ENCODE measurements at regions not wholly inside any gene's neighbourhood (a gene's known extent, or its start where the extent isn't known, plus 50 kb on each side); places are given as distances from the start of the nearest gene placed in this dataset.

DNA sequence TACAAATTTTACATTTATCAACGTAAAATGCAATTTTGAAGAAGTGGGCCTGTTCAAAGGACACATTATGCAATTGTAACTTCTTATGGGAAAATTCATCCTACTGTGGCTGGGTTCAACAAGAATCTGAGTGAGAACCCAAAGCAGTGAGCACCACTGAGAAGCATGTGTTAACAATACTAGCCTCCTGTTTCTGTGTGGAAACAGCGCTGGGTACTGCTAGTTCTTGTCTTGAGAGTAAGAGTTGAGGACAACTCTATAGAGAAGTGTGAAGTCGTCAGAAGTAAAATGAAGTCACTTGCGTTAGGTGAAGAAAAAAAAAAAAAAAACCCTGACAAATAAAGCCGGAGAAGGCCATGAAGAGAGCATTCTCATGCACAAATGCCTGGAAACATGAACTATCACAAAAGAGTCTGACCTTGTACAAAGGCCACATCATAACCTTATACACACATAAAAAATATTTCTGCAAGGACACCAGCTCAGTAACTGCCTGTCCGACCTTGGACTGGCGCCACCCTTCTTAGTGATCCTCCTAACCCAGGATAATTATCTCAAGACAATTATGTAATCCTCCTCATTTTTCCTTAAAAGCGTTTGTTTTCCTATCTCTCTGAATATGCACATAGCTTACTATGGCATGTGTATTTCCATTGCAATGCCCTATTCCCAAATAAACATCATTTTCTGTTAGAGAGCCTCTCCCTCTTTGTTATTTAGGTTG lies 554.9 kb downstream of the HTR7 start:
- TF ChIP-seq, protein P1, sequence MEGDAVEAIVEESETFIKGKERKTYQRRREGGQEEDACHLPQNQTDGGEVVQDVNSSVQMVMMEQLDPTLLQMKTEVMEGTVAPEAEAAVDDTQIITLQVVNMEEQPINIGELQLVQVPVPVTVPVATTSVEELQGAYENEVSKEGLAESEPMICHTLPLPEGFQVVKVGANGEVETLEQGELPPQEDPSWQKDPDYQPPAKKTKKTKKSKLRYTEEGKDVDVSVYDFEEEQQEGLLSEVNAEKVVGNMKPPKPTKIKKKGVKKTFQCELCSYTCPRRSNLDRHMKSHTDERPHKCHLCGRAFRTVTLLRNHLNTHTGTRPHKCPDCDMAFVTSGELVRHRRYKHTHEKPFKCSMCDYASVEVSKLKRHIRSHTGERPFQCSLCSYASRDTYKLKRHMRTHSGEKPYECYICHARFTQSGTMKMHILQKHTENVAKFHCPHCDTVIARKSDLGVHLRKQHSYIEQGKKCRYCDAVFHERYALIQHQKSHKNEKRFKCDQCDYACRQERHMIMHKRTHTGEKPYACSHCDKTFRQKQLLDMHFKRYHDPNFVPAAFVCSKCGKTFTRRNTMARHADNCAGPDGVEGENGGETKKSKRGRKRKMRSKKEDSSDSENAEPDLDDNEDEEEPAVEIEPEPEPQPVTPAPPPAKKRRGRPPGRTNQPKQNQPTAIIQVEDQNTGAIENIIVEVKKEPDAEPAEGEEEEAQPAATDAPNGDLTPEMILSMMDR (IDR thresholded peaks at IDR 0.05): no peak
- TF ChIP-seq POLR2AphosphoS5 (IDR thresholded peaks at IDR 0.05): no peak
- no peak for TF ChIP-seq EP300 (IDR thresholded peaks at IDR 0.05)
